A673 (cell line): ENCODE measurements at regions not wholly inside any gene's neighbourhood (a gene's known extent, or its start where the extent isn't known, plus 50 kb on each side); places are given as distances from the start of the nearest gene placed in this dataset.

Experiments
- BruUV-seq: library from RNA; stranded (reverse); fragments of 400-500 nt; replicated peaks from 2 replicates; lab custom pipeline; 2021; lab: Mats Ljungman, UMichigan
- CTCF ChIA-PET: fragments of 300-600 bp; sonication (Branson Sonifier 250); formaldehyde crosslinking; loops from one replicate; lab custom pipeline; 2022; ENCODE audit warnings: antibody characterized with exemption; lab: Charles Lee
- POLR2A ChIA-PET: fragments of 300-600 bp; sonication (Branson Sonifier 250); formaldehyde crosslinking; loops from one replicate; lab custom pipeline; 2022; ENCODE audit warnings: antibody characterized with exemption; ENCODE audit not compliant: low non-redundant PET; lab: Charles Lee
- DNase-seq: peaks from one replicate; pipeline ENCODE4 v3.0.0-alpha.2; 2015; ENCODE audit warnings: low spot score
- H3K27ac ChIP-seq: fragments of 200-600 bp; sonication (generic); 2 replicates; pipeline ENCODE4 v1.5.1; 2016; ENCODE audit warnings: mixed run types, low read depth, mild to moderate bottlenecking, mixed read lengths, antibody characterized with exemption, low read length; ENCODE audit not compliant: poor library complexity, severe bottlenecking
- H3K27me3 ChIP-seq: fragments of 200-600 bp; sonication (generic); replicated peaks from 2 replicates; pipeline ENCODE4 v1.6.1; 2017; ENCODE audit warnings: mixed run types, low read depth, mild to moderate bottlenecking, mixed read lengths, antibody characterized with exemption, low read length; ENCODE audit not compliant: insufficient read depth, poor library complexity
- H3K36me3 ChIP-seq: fragments of 200-600 bp; sonication (generic); 2 replicates; pipeline ENCODE4 v1.6.1; 2016; ENCODE audit warnings: mixed run types, mild to moderate bottlenecking, mixed read lengths, antibody characterized with exemption, low read length; ENCODE audit not compliant: insufficient read depth, poor library complexity, severe bottlenecking
- H3K4me1 ChIP-seq: fragments of 200-600 bp; sonication (generic); 2 replicates; pipeline ENCODE4 v1.6.1; 2017; ENCODE audit warnings: mixed run types, mild to moderate bottlenecking, mixed read lengths, antibody characterized with exemption, low read length; ENCODE audit not compliant: insufficient read depth, poor library complexity, severe bottlenecking
- H3K4me3 ChIP-seq: fragments of 200-600 bp; sonication (generic); 2 replicates; pipeline ENCODE4 v1.5.1; 2016; ENCODE audit warnings: low read depth, mixed run types, mild to moderate bottlenecking, mixed read lengths, low read length; ENCODE audit not compliant: poor library complexity, severe bottlenecking
- H3K9me3 ChIP-seq: fragments of 200-600 bp; sonication (generic); 2 replicates; pipeline ENCODE4 v1.6.1; 2016; ENCODE audit warnings: mixed run types, low read depth, mild to moderate bottlenecking, mixed read lengths, antibody characterized with exemption, low read length; ENCODE audit not compliant: poor library complexity, severe bottlenecking
- CTCF ChIP-seq: fragments of 300-800, 200-600 bp; sonication (generic); conservative IDR thresholded peaks from 2 replicates; pipeline ENCODE4 v1.5.1; 2017; ENCODE audit warnings: low read depth, mild to moderate bottlenecking, antibody characterized with exemption, low read length, moderate library complexity, mixed read lengths
- EZH2 ChIP-seq: fragments of 200-600 bp; sonication (generic); IDR thresholded peaks from 2 replicates; pipeline ENCODE4 v1.6.1; 2017; ENCODE audit warnings: borderline replicate concordance, low read depth, mild to moderate bottlenecking, mixed read lengths, antibody characterized with exemption, low read length; ENCODE audit not compliant: poor library complexity, severe bottlenecking
- intact Hi-C: fragments of 100-400 bp; cut with micrococcal nuclease; formaldehyde crosslinking; loops from one replicate; pipeline ENCODE4 v1.10.0; 2022; ENCODE audit not compliant: unreplicated experiment

GRCh38 chr13:109412283-109412901, 374.0 kb downstream of the IRS2 start:
- ChIA-PET CTCF (no interaction called here), POLR2A (interaction anchor here (0.6 kb wide), 1 partner anchor 14 kb away, joined by 6 read pairs; no protein-coding TSS in a partner anchor)
- BruUV-seq = no TSS peak
- Histone ChIP-seq H3K9me3 (no peaks in the 10 kb centered on the region), H3K4me3 (peak overlapping the region; percentile 15), H3K4me1 (peaks cover 53% of the 10 kb centered on the region), H3K36me3 (no peaks in the 10 kb centered on the region), H3K27me3 (no peaks in the 10 kb centered on the region), H3K27ac (peak overlapping the region; percentile 81)
- TF ChIP-seq EZH2 (no peak), CTCF (no peak)
- intact Hi-C loops = loop anchor here (5.0 kb wide), 3 partner anchors 215 to 450 kb away; no protein-coding TSS in a partner anchor
- DNase-seq = peak; percentile 93

GRCh38 chr13:109410868-109411267, 375.5 kb downstream of the IRS2 start:
- TF ChIP-seq EZH2 (no peak), CTCF (no peak)
- no peaks in the 10 kb centered on the region for H3K9me3 ChIP-seq
- ChIA-PET POLR2A (no interaction called here), CTCF (no interaction called here)
- peaks cover 51% of the 10 kb centered on the region for H3K4me1 ChIP-seq
- H3K36me3 ChIP-seq = no peaks in the 10 kb centered on the region
- no peaks in the 10 kb centered on the region for H3K27me3 ChIP-seq
- H3K4me3 ChIP-seq = no peak overlapping the region
- intact Hi-C loops = loop anchor here (5.0 kb wide), 3 partner anchors 214 to 449 kb away; no protein-coding TSS in a partner anchor
- no peak for DNase-seq
- no TSS peak for BruUV-seq
- H3K27ac ChIP-seq = no peak overlapping the region

GRCh38 chr13:109408591-109409382, 377.6 kb downstream of the IRS2 start:
- Histone ChIP-seq H3K4me3 (no peak overlapping the region), H3K36me3 (no peaks in the 10 kb centered on the region), H3K27ac (no peak overlapping the region), H3K4me1 (peaks cover 30% of the 10 kb centered on the region), H3K9me3 (peaks cover 4% of the 10 kb centered on the region), H3K27me3 (no peaks in the 10 kb centered on the region)
- TF ChIP-seq EZH2 (no peak), CTCF (no peak)
- BruUV-seq = no TSS peak
- intact Hi-C loops = no loop called here
- CTCF ChIA-PET = no interaction called here
- DNase-seq = no peak
- POLR2A ChIA-PET = no interaction called here
